ENCODE measurements at regions not wholly inside any gene's neighbourhood (a gene's known extent, or its start where the extent isn't known, plus 50 kb on each side); places are given as distances from the start of the nearest gene placed in this dataset.

DNA sequence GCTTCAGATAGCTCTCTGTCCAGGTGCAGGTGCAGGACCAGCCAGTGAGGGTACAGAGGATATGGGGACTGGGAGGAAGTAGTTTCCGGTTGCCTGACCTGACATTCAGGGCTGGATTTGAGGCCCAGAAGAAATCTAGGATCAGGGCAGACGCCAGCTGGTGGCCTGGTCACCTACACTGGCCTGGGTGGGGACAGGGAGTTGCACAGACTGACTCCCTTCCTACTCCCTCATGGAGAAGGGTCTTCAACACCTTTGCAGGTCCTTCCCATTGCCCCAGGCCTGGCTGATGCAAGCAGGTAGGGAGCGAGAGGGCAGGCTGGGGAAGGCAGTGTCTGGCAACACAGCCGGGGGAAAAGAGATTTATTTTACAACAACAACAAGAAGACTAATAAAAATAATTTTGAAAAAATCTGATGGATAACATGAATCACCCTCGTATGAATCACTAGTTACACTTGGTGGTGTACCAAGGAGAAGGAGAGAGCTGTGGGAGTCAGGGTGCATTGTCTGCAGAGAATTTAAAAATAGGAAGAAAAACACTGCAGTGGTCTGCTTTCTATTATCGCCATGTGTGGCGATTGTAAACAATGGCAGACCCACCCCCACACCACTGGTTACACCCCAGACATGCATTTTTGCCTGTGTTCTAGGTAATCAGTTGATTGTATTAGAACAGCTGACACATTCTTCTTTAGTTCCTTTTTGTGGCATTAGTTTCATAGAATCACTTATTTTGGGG, 62.3 kb upstream of the SNX9 start:
- TF ChIP-seq, protein P1, sequence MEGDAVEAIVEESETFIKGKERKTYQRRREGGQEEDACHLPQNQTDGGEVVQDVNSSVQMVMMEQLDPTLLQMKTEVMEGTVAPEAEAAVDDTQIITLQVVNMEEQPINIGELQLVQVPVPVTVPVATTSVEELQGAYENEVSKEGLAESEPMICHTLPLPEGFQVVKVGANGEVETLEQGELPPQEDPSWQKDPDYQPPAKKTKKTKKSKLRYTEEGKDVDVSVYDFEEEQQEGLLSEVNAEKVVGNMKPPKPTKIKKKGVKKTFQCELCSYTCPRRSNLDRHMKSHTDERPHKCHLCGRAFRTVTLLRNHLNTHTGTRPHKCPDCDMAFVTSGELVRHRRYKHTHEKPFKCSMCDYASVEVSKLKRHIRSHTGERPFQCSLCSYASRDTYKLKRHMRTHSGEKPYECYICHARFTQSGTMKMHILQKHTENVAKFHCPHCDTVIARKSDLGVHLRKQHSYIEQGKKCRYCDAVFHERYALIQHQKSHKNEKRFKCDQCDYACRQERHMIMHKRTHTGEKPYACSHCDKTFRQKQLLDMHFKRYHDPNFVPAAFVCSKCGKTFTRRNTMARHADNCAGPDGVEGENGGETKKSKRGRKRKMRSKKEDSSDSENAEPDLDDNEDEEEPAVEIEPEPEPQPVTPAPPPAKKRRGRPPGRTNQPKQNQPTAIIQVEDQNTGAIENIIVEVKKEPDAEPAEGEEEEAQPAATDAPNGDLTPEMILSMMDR (IDR thresholded peaks at IDR 0.05; ENCODE audit: unreplicated experiment), result no peak
- Mint-ChIP-seq H3K27me3 (ENCODE audit: unreplicated experiment) (peaks cover 15% of the 10 kb centered on the region), H3K4me1 (ENCODE audit: unreplicated experiment) (peaks cover 72% of the 10 kb centered on the region), H3K36me3 (ENCODE audit: low read depth, unreplicated experiment) (no peaks in the 10 kb centered on the region), H3K27ac (ENCODE audit: unreplicated experiment) (peak overlapping the region; percentile 80), H3K9me3 (ENCODE audit: unreplicated experiment) (no peaks in the 10 kb centered on the region), H3K4me3 (ENCODE audit: unreplicated experiment) (no peak overlapping the region)
- DNase-seq (ENCODE audit: low spot score), result no peak

GRCh38 chr6:157761331-157761921, 61.6 kb upstream of the SNX9 start:
- DNase-seq (ENCODE audit: low spot score), result no peak

DNA sequence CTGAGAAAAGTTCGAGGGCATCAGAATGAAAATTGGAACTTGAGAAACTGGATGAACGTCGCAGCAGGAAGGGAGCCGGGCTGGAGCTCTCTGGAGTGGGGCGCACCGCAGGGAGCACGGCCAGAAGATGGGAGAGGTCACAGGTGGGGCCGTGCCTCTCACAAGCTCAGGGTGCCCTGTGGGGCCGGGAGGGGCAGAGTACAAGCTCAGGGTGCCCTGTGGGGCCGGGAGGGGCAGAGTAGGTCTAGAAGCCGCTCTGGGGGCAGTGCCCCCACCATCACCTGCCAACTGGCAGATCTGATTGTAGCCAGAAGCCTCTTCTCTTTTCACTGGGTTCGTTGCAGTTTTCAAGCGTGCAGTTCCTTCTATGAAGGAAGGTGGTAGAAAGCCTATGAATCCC, 61.1 kb upstream of the SNX9 start:
- Mint-ChIP-seq H3K27me3 (ENCODE audit: unreplicated experiment) (peaks cover 15% of the 10 kb centered on the region), H3K9me3 (ENCODE audit: unreplicated experiment) (no peaks in the 10 kb centered on the region), H3K36me3 (ENCODE audit: low read depth, unreplicated experiment) (no peaks in the 10 kb centered on the region), H3K27ac (ENCODE audit: unreplicated experiment) (peak overlapping the region; percentile 76), H3K4me1 (ENCODE audit: unreplicated experiment) (peaks cover 66% of the 10 kb centered on the region), H3K4me3 (ENCODE audit: unreplicated experiment) (peak overlapping the region; percentile 50)
- TF ChIP-seq, protein P1 (IDR thresholded peaks at IDR 0.05; ENCODE audit: unreplicated experiment), result no peak
- no peak for DNase-seq (ENCODE audit: low spot score)

More at GRCh38 chr6:157761331-157761921, 61.6 kb upstream of the SNX9 start:
- Mint-ChIP-seq H3K4me3 (ENCODE audit: unreplicated experiment) (peak overlapping the region; percentile 50), H3K4me1 (ENCODE audit: unreplicated experiment) (peaks cover 71% of the 10 kb centered on the region), H3K27ac (ENCODE audit: unreplicated experiment) (peak overlapping the region; percentile 76), H3K9me3 (ENCODE audit: unreplicated experiment) (no peaks in the 10 kb centered on the region), H3K27me3 (ENCODE audit: unreplicated experiment) (peaks cover 15% of the 10 kb centered on the region), H3K36me3 (ENCODE audit: low read depth, unreplicated experiment) (no peaks in the 10 kb centered on the region)
- TF ChIP-seq, protein P1 (IDR thresholded peaks at IDR 0.05; ENCODE audit: unreplicated experiment), result no peak

DNA sequence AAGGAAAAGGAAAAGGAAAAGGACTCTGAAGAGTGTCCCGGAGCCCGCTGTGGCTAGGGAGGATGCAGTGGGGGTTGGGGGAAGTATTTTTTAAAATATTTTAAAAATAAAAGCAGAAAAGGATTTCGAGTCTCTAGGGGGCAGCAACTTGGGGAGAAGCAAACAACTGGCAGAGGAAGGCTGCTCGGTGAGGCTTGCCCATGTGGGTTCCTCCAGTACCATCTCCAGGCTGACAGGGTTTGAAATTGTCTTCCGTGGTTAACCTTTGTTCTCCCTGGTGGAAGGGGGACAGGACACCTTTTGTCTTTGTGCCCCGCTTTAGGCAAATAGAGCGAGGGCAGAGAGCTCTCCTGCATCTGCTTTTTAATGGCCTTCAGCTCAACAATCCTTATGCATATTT, 60.4 kb upstream of the SNX9 start:
- DNase-seq (ENCODE audit: low spot score), result no peak
- TF ChIP-seq, protein P1 (IDR thresholded peaks at IDR 0.05; ENCODE audit: unreplicated experiment), result no peak
- Mint-ChIP-seq H3K9me3 (ENCODE audit: unreplicated experiment) (no peaks in the 10 kb centered on the region), H3K4me1 (ENCODE audit: unreplicated experiment) (peaks cover 60% of the 10 kb centered on the region), H3K4me3 (ENCODE audit: unreplicated experiment) (no peak overlapping the region), H3K27ac (ENCODE audit: unreplicated experiment) (peak overlapping the region; percentile 61), H3K27me3 (ENCODE audit: unreplicated experiment) (peaks cover 15% of the 10 kb centered on the region), H3K36me3 (ENCODE audit: low read depth, unreplicated experiment) (no peaks in the 10 kb centered on the region)

Data from endothelial cell (in vitro differentiated cells).